Memory B cell (primary cell): ENCODE measurements at regions not wholly inside any gene's neighbourhood (a gene's known extent, or its start where the extent isn't known, plus 50 kb on each side); places are given as distances from the start of the nearest gene placed in this dataset.

Source experiments
- ATAC-seq: fragments of 150-1000 bp; cut with Tn5 transposase; 2 replicates; pipeline ENCODE4 v1.10.0; 2021; ENCODE audit warnings: low read depth, mild to moderate bottlenecking, moderate library complexity
- DNase-seq, 2 donors: peaks; one replicate each; pipeline ENCODE4 v3.0.0; 2022; ENCODE audit warnings: low spot score in 2 of 2
- H3K27ac Mint-ChIP-seq: one replicate; pipeline ENCODE4 v1.8.0; 2022; ENCODE audit warnings: mild to moderate bottlenecking, moderate library complexity, mixed read lengths
- H3K27me3 Mint-ChIP-seq: one replicate; pipeline ENCODE4 v1.8.0; 2022; ENCODE audit warnings: mixed read lengths
- H3K36me3 Mint-ChIP-seq: one replicate; pipeline ENCODE4 v1.8.0; 2022; ENCODE audit warnings: mild to moderate bottlenecking, mixed read lengths
- H3K4me1 Mint-ChIP-seq: one replicate; pipeline ENCODE4 v1.8.0; 2022; ENCODE audit warnings: mixed read lengths
- H3K4me3 Mint-ChIP-seq: one replicate; pipeline ENCODE4 v1.8.0; 2022; ENCODE audit warnings: mild to moderate bottlenecking, moderate library complexity, mixed read lengths
- H3K9me3 Mint-ChIP-seq: one replicate; pipeline ENCODE4 v1.8.0; 2022; ENCODE audit warnings: mixed read lengths

- DNase-seq (no peak), ATAC-seq (no peak)
- no peaks in the 10 kb centered on the region for H3K36me3 Mint-ChIP-seq
- H3K27me3 Mint-ChIP-seq, result peaks cover 10% of the 10 kb centered on the region
- no peak overlapping the region for H3K4me3 Mint-ChIP-seq
- H3K27ac Mint-ChIP-seq, result no peak overlapping the region
- H3K4me1 Mint-ChIP-seq, result no peaks in the 10 kb centered on the region
- no peaks in the 10 kb centered on the region for H3K9me3 Mint-ChIP-seq
Measured at GRCh38 chr3:127477396-127477795, 113.1 kb downstream of the TPRA1 start.

- Mint-ChIP-seq H3K36me3 (no peaks in the 10 kb centered on the region), H3K4me3 (no peak overlapping the region), H3K9me3 (no peaks in the 10 kb centered on the region), H3K4me1 (no peaks in the 10 kb centered on the region), H3K27ac (no peak overlapping the region), H3K27me3 (peaks cover 10% of the 10 kb centered on the region)
- ATAC-seq, result no peak
- DNase-seq, result no peak
Measured at GRCh38 chr3:127476936-127477335, 113.6 kb downstream of the TPRA1 start.

GRCh38 chr3:127475975-127476705 lies 114.4 kb downstream of the TPRA1 start:
- Mint-ChIP-seq H3K4me3 (no peak overlapping the region), H3K36me3 (no peaks in the 10 kb centered on the region), H3K4me1 (no peaks in the 10 kb centered on the region), H3K9me3 (no peaks in the 10 kb centered on the region), H3K27me3 (peaks cover 10% of the 10 kb centered on the region), H3K27ac (no peak overlapping the region)
- ATAC-seq (no peak), DNase-seq (no peak)

- Mint-ChIP-seq H3K4me3 (no peak overlapping the region), H3K36me3 (no peaks in the 10 kb centered on the region), H3K27ac (no peak overlapping the region), H3K27me3 (peaks cover 12% of the 10 kb centered on the region), H3K9me3 (no peaks in the 10 kb centered on the region), H3K4me1 (no peaks in the 10 kb centered on the region)
- DNase-seq (no peak), ATAC-seq (no peak)
Measured at GRCh38 chr3:127475391-127475790, 115.1 kb downstream of the TPRA1 start.

- no peak for ATAC-seq
- DNase-seq, result no peak
- Mint-ChIP-seq H3K4me1 (no peaks in the 10 kb centered on the region), H3K4me3 (no peak overlapping the region), H3K9me3 (peaks cover under 1% of the 10 kb centered on the region), H3K27me3 (peaks cover 12% of the 10 kb centered on the region), H3K36me3 (peaks cover under 1% of the 10 kb centered on the region), H3K27ac (no peak overlapping the region)
Measured at GRCh38 chr3:127473244-127474024, 117.1 kb downstream of the TPRA1 start.

- H3K4me3 Mint-ChIP-seq, result no peak overlapping the region
- peaks cover 7% of the 10 kb centered on the region for H3K9me3 Mint-ChIP-seq
- no peak for DNase-seq
- peaks cover 16% of the 10 kb centered on the region for H3K27me3 Mint-ChIP-seq
- H3K36me3 Mint-ChIP-seq, result peaks cover 3% of the 10 kb centered on the region
- H3K27ac Mint-ChIP-seq, result no peak overlapping the region
- no peaks in the 10 kb centered on the region for H3K4me1 Mint-ChIP-seq
- no peak for ATAC-seq
Measured at GRCh38 chr3:127472506-127472905, 118.0 kb downstream of the TPRA1 start.

GRCh38 chr3:127471142-127471541 lies 119.4 kb downstream of the TPRA1 start:
- peaks cover 7% of the 10 kb centered on the region for H3K9me3 Mint-ChIP-seq
- H3K27ac Mint-ChIP-seq, result no peak overlapping the region
- H3K4me3 Mint-ChIP-seq, result no peak overlapping the region
- peaks cover 3% of the 10 kb centered on the region for H3K36me3 Mint-ChIP-seq
- no peaks in the 10 kb centered on the region for H3K4me1 Mint-ChIP-seq
- DNase-seq (no peak), ATAC-seq (no peak)
- peaks cover 9% of the 10 kb centered on the region for H3K27me3 Mint-ChIP-seq

- H3K27ac Mint-ChIP-seq, result no peak overlapping the region
- peaks cover 3% of the 10 kb centered on the region for H3K36me3 Mint-ChIP-seq
- ATAC-seq (no peak), DNase-seq (no peak)
- peaks cover 13% of the 10 kb centered on the region for H3K27me3 Mint-ChIP-seq
- peaks cover 7% of the 10 kb centered on the region for H3K9me3 Mint-ChIP-seq
- H3K4me1 Mint-ChIP-seq, result no peaks in the 10 kb centered on the region
- H3K4me3 Mint-ChIP-seq, result no peak overlapping the region
Measured at GRCh38 chr3:127469760-127470159, 120.8 kb downstream of the TPRA1 start.

GRCh38 chr3:127467391-127467790 lies 123.1 kb downstream of the TPRA1 start:
- Mint-ChIP-seq H3K4me1 (no peaks in the 10 kb centered on the region), H3K36me3 (peaks cover 3% of the 10 kb centered on the region), H3K4me3 (no peak overlapping the region), H3K9me3 (peaks cover 7% of the 10 kb centered on the region), H3K27me3 (peaks cover 18% of the 10 kb centered on the region), H3K27ac (no peak overlapping the region)
- ATAC-seq (no peak), DNase-seq (no peak)

- peaks cover 20% of the 10 kb centered on the region for H3K27me3 Mint-ChIP-seq
- peaks cover 7% of the 10 kb centered on the region for H3K9me3 Mint-ChIP-seq
- H3K4me3 Mint-ChIP-seq, result no peak overlapping the region
- no peaks in the 10 kb centered on the region for H3K4me1 Mint-ChIP-seq
- peaks cover 3% of the 10 kb centered on the region for H3K36me3 Mint-ChIP-seq
- no peak overlapping the region for H3K27ac Mint-ChIP-seq
- no peak for DNase-seq
- no peak for ATAC-seq
Measured at GRCh38 chr3:127464642-127465041, 125.9 kb downstream of the TPRA1 start.

- Mint-ChIP-seq H3K36me3 (no peaks in the 10 kb centered on the region), H3K9me3 (no peaks in the 10 kb centered on the region), H3K4me3 (no peak overlapping the region), H3K27me3 (peaks cover 26% of the 10 kb centered on the region), H3K27ac (no peak overlapping the region), H3K4me1 (peaks cover 2% of the 10 kb centered on the region)
- ATAC-seq, result no peak
- DNase-seq, result no peak
Measured at GRCh38 chr3:127462111-127462655, 128.3 kb downstream of the TPRA1 start.

GRCh38 chr3:127461286-127461910 lies 129.1 kb downstream of the TPRA1 start:
- Mint-ChIP-seq H3K36me3 (no peaks in the 10 kb centered on the region), H3K9me3 (no peaks in the 10 kb centered on the region), H3K27ac (no peak overlapping the region), H3K4me1 (peaks cover 2% of the 10 kb centered on the region), H3K4me3 (no peak overlapping the region), H3K27me3 (peaks cover 27% of the 10 kb centered on the region)
- DNase-seq (no peak), ATAC-seq (no peak)

- no peaks in the 10 kb centered on the region for H3K36me3 Mint-ChIP-seq
- no peak for ATAC-seq
- peaks cover 6% of the 10 kb centered on the region for H3K4me1 Mint-ChIP-seq
- H3K27me3 Mint-ChIP-seq, result peaks cover 28% of the 10 kb centered on the region
- DNase-seq, result no peak
- no peak overlapping the region for H3K27ac Mint-ChIP-seq
- no peak overlapping the region for H3K4me3 Mint-ChIP-seq
- no peaks in the 10 kb centered on the region for H3K9me3 Mint-ChIP-seq
Measured at GRCh38 chr3:127459891-127460290, 130.6 kb downstream of the TPRA1 start.
